Hepatic stellate cell (primary cell): ENCODE measurements at regions not wholly inside any gene's neighbourhood (a gene's known extent, or its start where the extent isn't known, plus 50 kb on each side); places are given as distances from the start of the nearest gene placed in this dataset.
"Not testable (repeated sequence)": the region's sequence is repeated elsewhere in the genome, so short reads cannot be mapped to it uniquely, and the experiment has no call there.

Experiments used
- DNase-seq: peaks from one replicate; pipeline ENCODE4 v3.0.0; 2011; ENCODE audit warnings: low spot score

- DNase-seq, result no peak
Observed at GRCh38 chr10:6726924-6727323, 146.8 kb upstream of the PRKCQ start.

DNA sequence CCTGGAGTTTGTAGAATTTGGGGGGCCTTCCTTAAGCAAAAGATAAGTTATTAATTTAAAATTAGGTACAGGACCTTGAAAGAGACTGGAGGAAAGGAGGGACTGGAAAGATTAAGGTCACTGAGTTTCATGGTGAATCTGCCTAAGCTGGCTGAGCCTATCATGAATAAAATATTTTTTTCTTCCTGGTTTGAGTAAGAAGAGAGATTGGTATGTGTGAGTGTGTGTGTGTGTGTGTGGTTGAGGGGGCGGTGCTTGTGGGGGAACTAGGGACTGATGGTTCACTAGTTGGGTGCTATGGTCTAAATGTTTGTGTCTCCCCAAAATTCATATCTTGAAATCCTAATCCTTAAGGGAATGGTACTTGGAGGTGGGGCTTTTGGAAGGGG, 142.5 kb upstream of the PRKCQ start:
- no peak for DNase-seq

- no peak for DNase-seq
Observed at GRCh38 chr10:6721964-6722615, 142.0 kb upstream of the PRKCQ start.

GRCh38 chr10:6721480-6721879, 141.4 kb upstream of the PRKCQ start:
- DNase-seq, result no peak

GRCh38 chr10:6719561-6719960, 139.5 kb upstream of the PRKCQ start:
- no peak for DNase-seq

DNA sequence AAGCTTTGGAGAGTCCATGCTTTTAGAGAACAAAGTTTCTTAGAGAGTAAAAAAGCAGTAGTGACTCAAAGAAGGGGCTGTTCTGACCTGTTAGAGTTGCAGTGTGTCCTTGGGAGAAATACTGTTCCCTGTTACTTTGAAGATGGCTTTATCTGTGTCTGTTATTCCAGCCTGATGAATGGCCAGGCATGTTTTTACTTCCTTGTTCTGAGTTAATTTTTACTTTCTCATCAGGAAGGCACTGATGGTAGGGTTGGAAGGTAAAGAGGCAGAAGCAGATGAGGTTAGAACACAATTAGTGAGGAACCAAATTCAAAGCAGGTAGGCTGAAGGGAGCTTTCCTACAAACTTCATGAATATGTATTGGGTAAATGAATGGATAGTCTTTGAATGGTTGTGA, 138.5 kb upstream of the PRKCQ start:
- no peak for DNase-seq

GRCh38 chr10:6716516-6716915, 136.4 kb upstream of the PRKCQ start:
- DNase-seq, result no peak

- DNase-seq, result no peak
Observed at GRCh38 chr10:6713716-6714115, 133.6 kb upstream of the PRKCQ start.

DNA sequence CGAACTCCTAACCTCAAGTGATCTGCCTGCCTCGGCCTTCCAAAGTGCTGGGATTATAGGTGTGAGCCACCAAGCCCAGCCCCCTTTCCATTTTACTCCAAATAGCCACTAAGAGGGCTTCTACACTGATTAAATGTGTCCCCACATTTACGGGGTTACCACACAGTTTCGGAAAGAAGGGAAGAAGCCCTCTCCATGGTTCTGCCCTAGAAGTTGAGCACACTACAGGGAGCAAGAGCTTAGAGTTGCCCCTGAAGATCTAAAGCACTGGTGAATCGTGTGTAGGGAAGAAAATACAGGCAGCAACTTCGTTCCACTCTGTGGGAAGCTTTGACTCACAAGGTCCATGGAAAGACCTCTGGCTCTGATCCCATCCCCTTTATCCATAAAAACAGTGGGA, 133.0 kb upstream of the PRKCQ start:
- DNase-seq, result no peak

- no peak for DNase-seq
Observed at GRCh38 chr10:6711881-6712280, 131.8 kb upstream of the PRKCQ start.

DNA sequence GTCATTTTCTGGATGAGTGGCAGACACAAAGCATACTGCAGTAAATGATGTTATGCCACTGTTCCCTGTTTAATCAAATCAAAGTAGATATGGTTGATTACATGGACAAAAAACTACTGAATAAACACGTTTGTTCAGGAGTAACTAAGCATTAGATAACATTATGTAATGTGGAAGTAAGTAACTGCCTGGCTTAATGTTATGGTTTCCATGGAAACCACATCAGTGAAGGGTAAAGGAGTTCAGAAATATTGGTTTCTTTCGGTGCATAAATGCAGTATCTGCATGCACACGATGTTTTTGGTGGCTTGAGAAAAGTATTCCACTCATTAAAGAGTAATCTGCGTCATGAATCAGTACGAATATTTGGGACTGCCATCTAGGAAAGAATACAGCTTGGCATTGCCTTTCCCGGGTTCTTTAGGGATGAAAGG, 131.3 kb upstream of the PRKCQ start:
- no peak for DNase-seq

DNA sequence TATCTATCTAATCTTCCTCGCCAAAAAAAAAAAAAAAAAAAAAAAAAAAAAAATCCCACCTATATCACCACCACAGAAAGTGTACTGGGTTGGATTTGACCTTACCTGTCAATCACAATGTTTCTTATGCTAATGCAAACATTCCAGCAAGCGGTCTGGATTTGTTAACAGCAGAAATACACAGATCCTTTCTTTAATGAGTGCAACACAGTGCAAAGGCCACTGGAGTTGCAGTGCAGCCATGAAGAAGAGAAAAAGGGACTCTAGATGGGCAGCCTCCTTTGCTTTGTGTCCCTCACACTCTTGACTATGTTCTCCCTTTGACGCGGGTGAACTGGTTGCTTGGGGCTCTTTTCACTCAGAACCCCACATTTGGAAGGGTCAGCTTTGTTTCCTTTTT, 127.3 kb upstream of the PRKCQ start:
- DNase-seq, result no peak

- no peak for DNase-seq
Observed at GRCh38 chr10:6706725-6707124, 126.6 kb upstream of the PRKCQ start.

DNA sequence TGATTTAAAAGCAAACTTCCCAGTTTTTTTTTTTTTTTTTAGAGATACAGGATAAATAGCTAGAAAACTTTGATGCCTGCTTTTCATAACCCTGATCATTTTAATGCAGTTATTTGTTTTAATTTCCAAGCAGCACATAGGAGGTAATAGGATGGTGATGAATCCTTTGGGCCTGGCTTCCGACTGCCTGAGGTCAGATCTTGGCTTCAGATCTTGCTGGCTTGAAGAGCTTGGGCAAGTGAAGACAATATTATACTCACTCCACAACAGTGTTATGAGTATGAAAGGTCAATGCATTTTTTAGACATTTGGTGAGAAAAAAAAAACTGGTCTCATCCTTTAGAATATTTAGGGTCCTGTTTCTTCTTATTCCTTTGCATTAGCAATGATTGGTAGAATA, 124.8 kb upstream of the PRKCQ start:
- DNase-seq, result no peak

- not testable (repeated sequence) for DNase-seq
Observed at GRCh38 chr10:6702833-6703232, 122.8 kb upstream of the PRKCQ start.

DNA sequence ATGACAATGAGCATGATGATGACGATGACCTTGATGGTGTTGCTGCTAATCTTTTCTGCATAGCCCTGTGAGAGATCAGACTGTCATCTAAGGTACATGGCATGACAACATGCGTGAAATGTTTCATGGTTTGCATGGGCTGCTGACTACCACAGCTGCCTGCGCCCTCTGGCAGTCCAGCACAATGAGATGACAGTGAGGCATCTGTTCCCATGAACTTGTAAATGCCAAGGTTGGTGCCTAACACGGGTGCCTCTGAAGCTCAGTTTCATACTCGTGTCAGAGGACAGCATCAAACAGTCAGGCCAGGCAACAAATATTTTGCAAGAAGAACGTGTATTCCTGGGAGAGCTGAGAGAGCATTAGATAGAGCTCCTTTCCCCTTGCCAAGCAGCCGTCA, 122.0 kb upstream of the PRKCQ start:
- DNase-seq, result no peak

- no peak for DNase-seq
Observed at GRCh38 chr10:6701289-6701688, 121.2 kb upstream of the PRKCQ start.

GRCh38 chr10:6700066-6700465, 120.0 kb upstream of the PRKCQ start:
- DNase-seq, result no peak

DNA sequence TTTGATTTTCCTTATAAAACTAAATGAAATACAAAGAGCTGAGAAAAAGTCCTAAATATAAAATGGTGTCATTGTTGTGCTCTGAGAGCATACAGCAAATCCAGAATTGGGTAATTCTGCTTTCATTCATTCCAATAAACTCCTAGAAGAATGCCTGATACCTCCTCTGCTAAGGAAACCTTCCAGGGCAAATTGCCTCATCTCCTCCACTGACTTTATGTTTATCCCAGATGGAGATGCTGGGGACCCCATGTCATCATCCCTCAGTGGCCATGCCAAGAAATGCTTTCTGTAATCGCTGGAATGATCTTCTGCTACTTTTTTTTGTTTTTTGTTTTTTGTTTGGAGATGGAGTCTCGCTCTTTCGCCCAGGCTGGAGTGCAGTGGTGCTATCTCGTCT, 119.3 kb upstream of the PRKCQ start:
- DNase-seq, result no peak

DNA sequence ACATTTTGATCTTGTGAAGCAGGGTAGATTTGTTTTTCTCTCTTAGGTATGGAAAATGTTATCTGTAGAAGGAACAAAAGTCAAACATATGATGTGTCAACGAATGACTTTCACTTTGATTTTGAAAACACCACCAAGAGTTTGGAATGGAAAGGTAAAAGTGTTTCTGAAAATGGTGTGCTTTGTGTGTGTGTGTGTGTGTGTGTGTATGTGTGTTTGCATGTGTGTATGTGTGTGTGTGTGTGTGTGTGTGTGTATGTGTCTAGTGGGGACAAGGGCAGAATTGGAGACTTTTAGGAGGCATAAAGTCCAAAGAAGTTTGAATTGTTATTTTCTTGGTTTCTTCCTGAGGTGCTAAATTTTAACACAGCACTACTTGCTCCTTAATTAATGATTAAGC, 115.4 kb upstream of the PRKCQ start:
- no peak for DNase-seq

DNA sequence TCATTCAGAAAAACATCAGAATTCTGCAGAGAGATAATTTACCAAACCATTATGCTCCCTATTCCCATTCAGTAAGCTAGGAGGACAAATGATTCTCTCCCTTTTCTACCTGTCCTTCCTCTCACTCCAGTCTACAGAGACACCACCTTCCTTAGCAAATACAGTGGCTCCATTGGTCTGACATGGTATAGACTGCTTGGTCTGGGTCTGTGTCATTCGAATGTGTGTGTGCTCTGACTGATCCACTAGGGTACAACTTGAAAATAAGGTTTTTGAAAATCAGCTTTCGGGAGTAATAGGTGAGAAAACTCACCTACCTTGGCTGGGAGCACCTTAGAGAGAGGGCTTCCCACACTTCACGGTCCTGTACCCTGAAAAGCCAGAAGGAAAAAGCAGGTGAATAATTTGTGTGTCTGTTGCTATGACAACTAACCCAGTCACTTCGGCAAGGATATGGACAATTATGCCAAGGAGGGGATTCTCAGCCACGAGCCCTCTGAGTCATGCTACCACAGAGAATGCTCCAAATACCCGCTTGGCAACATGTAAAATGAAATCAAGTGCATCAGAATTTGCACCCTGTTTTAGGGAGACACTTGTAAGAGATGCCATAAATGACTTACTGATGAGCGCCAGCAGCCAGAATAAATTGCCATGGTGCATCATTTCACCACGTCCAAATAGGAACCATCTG, 114.5 kb upstream of the PRKCQ start:
- no peak for DNase-seq

- DNase-seq, result no peak
Observed at GRCh38 chr10:6692856-6693255, 112.8 kb upstream of the PRKCQ start.

GRCh38 chr10:6692103-6692502, 112.0 kb upstream of the PRKCQ start:
- DNase-seq, result no peak

DNA sequence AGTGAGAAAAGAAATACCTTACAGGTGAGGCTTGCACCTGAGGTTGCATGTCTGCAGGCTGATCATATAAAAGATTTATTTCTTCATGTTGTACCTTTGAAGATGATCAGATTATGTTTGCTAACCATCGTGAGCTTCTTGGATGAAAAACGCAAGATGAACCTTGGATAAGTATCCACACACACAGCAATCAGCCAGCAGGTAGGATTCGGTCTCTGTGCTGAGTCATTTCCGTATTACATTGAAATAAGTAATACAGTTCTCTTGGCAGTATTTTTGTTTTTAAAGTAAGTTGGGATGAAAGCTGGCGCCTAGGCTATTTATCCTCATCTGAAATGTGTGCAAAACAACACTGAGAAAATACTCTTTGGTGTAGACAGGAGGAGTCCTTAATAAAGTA, 109.0 kb upstream of the PRKCQ start:
- no peak for DNase-seq
